HepG2 (cell line): ENCODE measurements at regions not wholly inside any gene's neighbourhood (a gene's known extent, or its start where the extent isn't known, plus 50 kb on each side); places are given as distances from the start of the nearest gene placed in this dataset.

ENCODE experiments used
- ATAC-seq: fragments of 200-7000 bp; cut with Tn5 transposase; 3 replicates; pipeline ENCODE4 v1.9.1; 2020; ENCODE audit warnings: mild to moderate bottlenecking, moderate library complexity
- BruUV-seq: library from RNA; stranded (reverse); fragments of 400-500 nt; replicated peaks from 2 replicates; lab custom pipeline; 2021; lab: Mats Ljungman, UMichigan
- CTCF ChIA-PET: fragments of 300-600 bp; formaldehyde crosslinking; extraction: SDS; loops from one replicate; lab custom pipeline; 2021; ENCODE audit warnings: low total read pairs, inconsistent platforms, low intra/inter-chr PET ratio; lab: Yijun Ruan, JAX
- POLR2A ChIA-PET: fragments of 350-600 bp; sonication (Branson Sonifier 250); formaldehyde crosslinking; loops from one replicate; lab custom pipeline; 2020; ENCODE audit warnings: antibody characterized with exemption, inconsistent platforms; lab: Yijun Ruan, JAX
- DNase-seq: peaks from one replicate; pipeline ENCODE4 v3.0.0-alpha.2; 2015; ENCODE audit warnings: low spot score
- FAIRE-seq: peaks from 3 replicates; lab custom pipeline; 2011; peaks lifted over from hg19 to GRCh38; lab: Jason Lieb, UNC
- H2AFZ ChIP-seq: one replicate; pipeline ENCODE4 v1.6.1; 2011; ENCODE audit warnings: low read length, inconsistent platforms
- H3K27ac ChIP-seq: fragments of 300-600 bp; 3 replicates; pipeline ENCODE4 v1.8.0; 2011; ENCODE audit warnings: mixed run types, mild to moderate bottlenecking, mixed read lengths, low read length, inconsistent platforms; ENCODE audit not compliant: insufficient read depth; ENCODE audit errors: extremely low read length
- H3K27me3 ChIP-seq, 2 experiments: fragments of 200-600 bp in 1 of 2; 2 replicates in 1 of 2; 3 replicates in 1 of 2; pipeline versions ENCODE4 v1.6.0 to v1.8.0; 2011; ENCODE audit warnings: low read length in 2 of 2, mild to moderate bottlenecking in 2 of 2, moderate library complexity in 2 of 2, inconsistent platforms in 1 of 2; ENCODE audit not compliant: insufficient read depth in 2 of 2, control insufficient read depth in 1 of 2
- H3K36me3 ChIP-seq, 2 experiments: fragments of 200-600 bp in 1 of 2; replicated peaks in 1 of 2; 2 replicates in 1 of 2; 3 replicates in 1 of 2; pipeline versions ENCODE4 v1.5.1 to v1.8.0; 2011; ENCODE audit warnings: low read length in 2 of 2, inconsistent platforms in 1 of 2; ENCODE audit not compliant: insufficient read depth in 2 of 2, control insufficient read depth in 1 of 2
- H3K4me1 ChIP-seq: 2 replicates; pipeline ENCODE4 v1.5.1; 2012; ENCODE audit warnings: low read length, inconsistent platforms; ENCODE audit not compliant: insufficient read depth
- H3K4me2 ChIP-seq: 2 replicates; pipeline ENCODE4 v1.6.0; 2011; ENCODE audit warnings: low read depth, low read length, inconsistent platforms
- H3K4me3 ChIP-seq, 3 experiments: fragments of 200-600 bp in 1 of 3; sonication (generic), shearing (Covaris generic) in 1 of 3; replicated peaks in 1 of 3; 2 replicates each; pipeline ENCODE4 v1.5.1; 2011 to 2016; ENCODE audit warnings: low read length in 3 of 3, inconsistent platforms in 2 of 3, low read depth in 2 of 3, mild to moderate bottlenecking in 2 of 3, control low read depth in 1 of 3, mixed read lengths in 1 of 3; ENCODE audit not compliant: insufficient read depth in 1 of 3
- H3K79me2 ChIP-seq: one replicate; pipeline ENCODE4 v1.6.1; 2011; ENCODE audit warnings: low read length, inconsistent platforms; ENCODE audit not compliant: insufficient read depth
- H3K9ac ChIP-seq: 2 replicates; pipeline ENCODE4 v1.6.0; 2011; ENCODE audit warnings: mild to moderate bottlenecking, low read depth, low read length, inconsistent platforms; ENCODE audit not compliant: insufficient read depth
- H3K9me3 ChIP-seq: 2 replicates; pipeline ENCODE4 v1.5.1; 2012; ENCODE audit warnings: mild to moderate bottlenecking, low read length
- H4K20me1 ChIP-seq: 2 replicates; pipeline ENCODE4 v1.6.0; 2011; ENCODE audit warnings: inconsistent platforms, mild to moderate bottlenecking, low read length, moderate library complexity; ENCODE audit not compliant: insufficient read depth
- HIC2 ChIP-seq: sonication (generic); formaldehyde crosslinking; IDR thresholded peaks from 2 replicates; pipeline ENCODE4 v1.9.0; 2022; ENCODE audit warnings: low read depth, missing genetic modification reagents
- HNRNPLL ChIP-seq: fragments of 200-400 bp; formaldehyde crosslinking; IDR thresholded peaks from 2 replicates; pipeline ENCODE4 v1.6.1; 2017; ENCODE audit warnings: mild to moderate bottlenecking, low read depth, low read length; ENCODE audit not compliant: poor library complexity, severe bottlenecking
- JUND ChIP-seq: sonication (generic); formaldehyde crosslinking; IDR thresholded peaks from 2 replicates; pipeline ENCODE4 v1.8.0; 2022; ENCODE audit warnings: mild to moderate bottlenecking, missing genetic modification reagents
- REL ChIP-seq: sonication (generic); formaldehyde crosslinking; conservative IDR thresholded peaks from 2 replicates; pipeline ENCODE4 v1.8.0; 2022; ENCODE audit warnings: mild to moderate bottlenecking, missing genetic modification reagents, moderate library complexity
- RORA ChIP-seq: sonication (generic); formaldehyde crosslinking; IDR thresholded peaks from 2 replicates; pipeline ENCODE4 v1.5.0; 2020; ENCODE audit warnings: mild to moderate bottlenecking, missing genetic modification reagents, moderate library complexity
- SP140L ChIP-seq: sonication (generic); formaldehyde crosslinking; IDR thresholded peaks from 2 replicates; pipeline ENCODE4 v1.4.0; 2020; ENCODE audit warnings: missing genetic modification reagents, borderline replicate concordance
- ZNF547 ChIP-seq: sonication (generic); formaldehyde crosslinking; IDR thresholded peaks from 2 replicates; pipeline ENCODE4 v1.5.1; 2020; ENCODE audit warnings: mild to moderate bottlenecking, missing genetic modification reagents
- ZXDC ChIP-seq: sonication (generic); formaldehyde crosslinking; IDR thresholded peaks from 2 replicates; pipeline ENCODE4 v1.5.0; 2020; ENCODE audit warnings: mild to moderate bottlenecking, missing genetic modification reagents
- WGBS: methylation state at CpG from one replicate; pipeline ENCODE4 v1.1.6; 2017; ENCODE audit warnings: low lambda C conversion rate; 5-methylcytosine and 5-hydroxymethylcytosine counted together
- in situ Hi-C: cut with HindIII; loops from 2 replicates; pipeline ENCODE4 v1.10.0; 2017; ENCODE audit warnings: low pct_unique_long_range_greater_than_20kb; ENCODE audit not compliant: extremely low pct_ligation_motif_present
- intact Hi-C: fragments of 100-400 bp; cut with micrococcal nuclease; formaldehyde crosslinking; loops from one replicate; pipeline ENCODE4 v1.10.0; 2022; ENCODE audit not compliant: unreplicated experiment
- TF ChIP-seq, protein P1 (sequence below): sonication (generic); formaldehyde crosslinking; IDR thresholded peaks from 2 replicates; pipeline ENCODE4 v1.4.0; 2020; ENCODE audit warnings: missing genetic modification reagents

DNA sequence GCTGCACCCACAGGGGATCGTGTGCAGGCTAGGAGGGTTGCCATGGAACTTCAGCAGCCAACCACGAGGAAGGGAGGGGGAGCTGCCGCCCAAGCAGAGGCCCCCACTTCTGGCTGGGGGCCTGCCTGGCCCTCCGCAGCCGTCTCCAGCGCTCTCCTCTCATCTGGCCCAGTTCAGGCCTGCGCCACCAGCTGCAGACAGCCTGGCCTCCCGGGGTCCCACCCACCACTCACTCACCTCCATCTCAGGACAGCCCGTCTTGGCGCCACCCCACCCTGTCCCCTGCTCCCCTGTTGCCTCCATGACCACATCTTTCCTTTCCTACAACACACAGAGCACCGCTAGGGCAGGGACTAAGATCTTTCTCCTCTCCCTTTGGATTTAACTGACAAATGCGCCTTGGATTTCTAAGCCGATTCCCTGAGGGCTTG lies 98.7 kb downstream of the ANKRD60 start:
- Histone ChIP-seq H4K20me1 (no peaks in the 10 kb centered on the region), H3K4me3 (no peak overlapping the region), H3K4me2 (no peak overlapping the region), H3K79me2 (no peaks in the 10 kb centered on the region), H3K27me3 (peaks cover 14 to 60% of the 10 kb centered on the region in 2 experiments), H3K27ac (no peak overlapping the region), H3K4me1 (peaks cover 23% of the 10 kb centered on the region), H3K9ac (no peak overlapping the region)
- DNase-seq = no peak
- BruUV-seq = no TSS peak
- POLR2A ChIA-PET = no interaction called here
- WGBS = 21% methylated on average over 13 of the region's 13 CpGs
- intact Hi-C loops = no loop called here
- TF ChIP-seq ZXDC (CRISPR knock-in tag) (no peak), REL (no peak), ZNF547 (CRISPR knock-in tag) (no peak), SP140L (CRISPR knock-in tag) (no peak), RORA (CRISPR knock-in tag) (no peak), HNRNPLL (peak; percentile 22), HIC2 (CRISPR knock-in tag) (no peak), JUND (no peak)
- TF ChIP-seq, protein P1, sequence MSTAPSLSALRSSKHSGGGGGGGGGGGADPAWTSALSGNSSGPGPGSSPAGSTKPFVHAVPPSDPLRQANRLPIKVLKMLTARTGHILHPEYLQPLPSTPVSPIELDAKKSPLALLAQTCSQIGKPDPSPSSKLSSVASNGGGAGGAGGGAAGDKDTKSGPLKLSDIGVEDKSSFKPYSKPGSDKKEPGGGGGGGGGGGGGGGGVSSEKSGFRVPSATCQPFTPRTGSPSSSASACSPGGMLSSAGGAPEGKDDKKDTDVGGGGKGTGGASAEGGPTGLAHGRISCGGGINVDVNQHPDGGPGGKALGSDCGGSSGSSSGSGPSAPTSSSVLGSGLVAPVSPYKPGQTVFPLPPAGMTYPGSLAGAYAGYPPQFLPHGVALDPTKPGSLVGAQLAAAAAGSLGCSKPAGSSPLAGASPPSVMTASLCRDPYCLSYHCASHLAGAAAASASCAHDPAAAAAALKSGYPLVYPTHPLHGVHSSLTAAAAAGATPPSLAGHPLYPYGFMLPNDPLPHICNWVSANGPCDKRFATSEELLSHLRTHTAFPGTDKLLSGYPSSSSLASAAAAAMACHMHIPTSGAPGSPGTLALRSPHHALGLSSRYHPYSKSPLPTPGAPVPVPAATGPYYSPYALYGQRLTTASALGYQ (CRISPR knock-in tag) = no peak
- TF ChIP-seq, all 625 proteins: peak for 1
- H3K9me3 ChIP-seq = no peaks in the 10 kb centered on the region
- CTCF ChIA-PET = no interaction called here
- ATAC-seq (no peak; the same call in 2 of the 3 replicates), FAIRE-seq (no peak)
- no peaks in the 10 kb centered on the region for H3K36me3 ChIP-seq
- H2AFZ ChIP-seq = no peak overlapping the region
- in situ Hi-C loops = no loop called here
